ENCODE measurements at regions not wholly inside any gene's neighbourhood (a gene's known extent, or its start where the extent isn't known, plus 50 kb on each side); places are given as distances from the start of the nearest gene placed in this dataset.

DNA sequence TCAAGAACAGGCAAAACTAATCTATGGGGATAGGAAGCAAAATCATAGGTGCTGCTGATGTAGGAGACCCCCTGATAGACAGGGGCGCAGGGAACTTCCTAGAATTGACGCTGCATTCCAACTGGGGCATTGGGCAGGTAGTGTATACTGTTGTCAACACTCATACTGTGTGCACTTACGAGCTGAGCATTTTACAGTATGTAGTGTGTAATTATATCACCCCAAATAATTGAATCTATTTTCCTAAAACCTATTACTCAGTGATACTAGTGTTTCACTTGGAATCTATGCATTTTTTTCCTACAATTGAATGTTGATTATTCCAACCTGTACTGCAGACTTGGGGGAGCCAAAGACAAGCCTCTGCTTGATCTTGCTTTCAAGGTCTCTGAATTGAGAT is 207.0 kb upstream of the PRKCQ start:
- TF ChIP-seq EZH2 (IDR thresholded peaks at IDR 0.05; ENCODE audit: low read length, unreplicated experiment), result no peak
- TF ChIP-seq, protein P1, sequence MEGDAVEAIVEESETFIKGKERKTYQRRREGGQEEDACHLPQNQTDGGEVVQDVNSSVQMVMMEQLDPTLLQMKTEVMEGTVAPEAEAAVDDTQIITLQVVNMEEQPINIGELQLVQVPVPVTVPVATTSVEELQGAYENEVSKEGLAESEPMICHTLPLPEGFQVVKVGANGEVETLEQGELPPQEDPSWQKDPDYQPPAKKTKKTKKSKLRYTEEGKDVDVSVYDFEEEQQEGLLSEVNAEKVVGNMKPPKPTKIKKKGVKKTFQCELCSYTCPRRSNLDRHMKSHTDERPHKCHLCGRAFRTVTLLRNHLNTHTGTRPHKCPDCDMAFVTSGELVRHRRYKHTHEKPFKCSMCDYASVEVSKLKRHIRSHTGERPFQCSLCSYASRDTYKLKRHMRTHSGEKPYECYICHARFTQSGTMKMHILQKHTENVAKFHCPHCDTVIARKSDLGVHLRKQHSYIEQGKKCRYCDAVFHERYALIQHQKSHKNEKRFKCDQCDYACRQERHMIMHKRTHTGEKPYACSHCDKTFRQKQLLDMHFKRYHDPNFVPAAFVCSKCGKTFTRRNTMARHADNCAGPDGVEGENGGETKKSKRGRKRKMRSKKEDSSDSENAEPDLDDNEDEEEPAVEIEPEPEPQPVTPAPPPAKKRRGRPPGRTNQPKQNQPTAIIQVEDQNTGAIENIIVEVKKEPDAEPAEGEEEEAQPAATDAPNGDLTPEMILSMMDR (conservative IDR thresholded peaks at IDR 0.05; ENCODE audit: low read depth, low read length), result no peak
